Breast epithelium (tissue), 3 donors: ENCODE measurements at regions not wholly inside any gene's neighbourhood (a gene's known extent, or its start where the extent isn't known, plus 50 kb on each side); places are given as distances from the start of the nearest gene placed in this dataset.

Experiments
- CTCF ChIP-seq, 3 donors: fragments of 450-650 bp; IDR thresholded peaks; one replicate each; pipeline ENCODE4 v1.5.1; 2016 to 2017; ENCODE audit warnings: antibody characterized with exemption in 3 of 3, mild to moderate bottlenecking in 3 of 3, moderate library complexity in 3 of 3
- POLR2A ChIP-seq: fragments of 450-650 bp; IDR thresholded peaks from one replicate; pipeline ENCODE4 v1.6.1; 2016; ENCODE audit warnings: antibody characterized with exemption, mild to moderate bottlenecking, moderate library complexity

- no peak for TF ChIP-seq CTCF (IDR thresholded peaks at IDR 0.05)
- no peak for TF ChIP-seq POLR2A
Measured at GRCh38 chr9:2359891-2360471, 261.6 kb upstream of the VLDLR start.
